GM19240 (cell line): ENCODE measurements at regions not wholly inside any gene's neighbourhood (a gene's known extent, or its start where the extent isn't known, plus 50 kb on each side); places are given as distances from the start of the nearest gene placed in this dataset.
"Not testable (repeated sequence)": the region's sequence is repeated elsewhere in the genome, so short reads cannot be mapped to it uniquely, and the experiment has no call there.

Source experiments
- DNase-seq: peaks from one replicate; pipeline ENCODE4 v3.0.0; 2011; ENCODE audit warnings: low spot score; ENCODE audit not compliant: insufficient read length

DNA sequence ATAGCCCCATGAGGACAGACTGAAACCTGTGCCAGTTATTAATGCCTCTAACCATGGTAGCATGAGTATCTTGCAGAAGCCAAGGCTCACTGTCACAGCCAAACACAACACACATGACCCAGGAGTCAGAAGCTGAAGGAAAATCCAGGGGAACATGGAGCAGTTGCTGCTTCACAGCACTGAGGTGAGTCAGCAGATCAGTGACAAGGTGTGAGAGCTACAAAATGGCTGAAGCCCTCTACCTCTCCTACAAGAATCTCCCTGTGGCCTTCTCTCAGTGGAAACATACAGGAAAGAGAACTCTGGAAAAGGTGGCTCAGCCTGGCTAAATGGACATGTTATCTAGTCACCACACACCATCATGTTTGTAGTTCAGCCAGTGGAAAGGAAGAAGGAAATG is 93.5 kb downstream of the NAB1 start:
- DNase-seq = no peak

DNA sequence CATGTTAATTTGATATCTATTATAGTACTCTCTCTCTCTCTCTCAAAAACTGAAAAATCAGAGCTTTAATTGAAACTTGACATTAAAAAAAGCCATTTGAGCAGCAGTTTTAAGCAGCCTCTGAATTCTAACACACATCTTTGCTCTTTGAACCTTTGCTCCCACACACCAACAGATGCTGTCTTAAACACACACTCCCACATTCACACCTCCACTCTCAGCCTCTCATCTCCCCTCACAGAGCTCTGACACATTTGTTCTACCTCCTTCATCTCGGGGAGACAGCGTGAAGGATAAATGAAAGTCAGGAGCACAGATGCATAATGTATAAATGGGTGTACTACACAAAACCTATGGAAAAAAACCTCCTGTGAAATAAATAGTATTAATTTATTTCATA is 95.2 kb downstream of the NAB1 start:
- no peak for DNase-seq

DNA sequence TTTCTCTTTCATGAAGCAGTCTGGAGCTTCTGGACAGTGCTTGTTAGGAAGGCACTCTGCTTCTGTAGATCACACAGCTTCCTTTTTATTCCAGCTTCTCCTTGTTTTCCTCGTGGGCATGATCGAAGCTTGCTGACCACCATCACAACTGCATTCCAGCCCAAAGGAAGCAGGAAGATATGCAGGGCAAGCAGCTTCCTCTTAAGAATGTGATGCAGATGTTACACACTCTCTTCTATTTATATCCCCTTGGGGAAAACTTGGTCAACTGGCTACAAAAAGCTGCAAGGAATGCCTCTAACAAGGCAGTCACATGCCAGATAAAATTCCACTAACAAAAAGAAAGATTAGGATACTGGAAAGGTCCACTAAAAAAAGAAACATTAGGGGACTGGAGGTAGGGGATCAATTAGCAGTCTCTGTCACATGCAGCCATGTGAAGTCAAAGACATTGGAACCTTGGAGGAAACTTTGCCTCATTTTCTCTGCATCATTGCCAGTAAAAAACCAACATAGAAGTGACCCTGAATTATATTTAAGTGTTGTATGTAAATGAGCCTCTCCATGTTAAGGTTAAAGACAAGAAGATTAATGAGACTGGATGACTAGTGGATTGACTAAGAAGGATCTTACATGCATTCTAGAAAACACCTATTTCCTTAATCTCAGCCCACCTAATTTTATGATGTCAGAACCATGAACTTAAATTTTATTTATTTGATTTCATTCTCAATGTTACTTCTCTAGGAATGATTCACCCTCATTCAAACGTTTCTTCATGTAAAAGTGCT is 98.3 kb downstream of the NAB1 start:
- no peak for DNase-seq

DNA sequence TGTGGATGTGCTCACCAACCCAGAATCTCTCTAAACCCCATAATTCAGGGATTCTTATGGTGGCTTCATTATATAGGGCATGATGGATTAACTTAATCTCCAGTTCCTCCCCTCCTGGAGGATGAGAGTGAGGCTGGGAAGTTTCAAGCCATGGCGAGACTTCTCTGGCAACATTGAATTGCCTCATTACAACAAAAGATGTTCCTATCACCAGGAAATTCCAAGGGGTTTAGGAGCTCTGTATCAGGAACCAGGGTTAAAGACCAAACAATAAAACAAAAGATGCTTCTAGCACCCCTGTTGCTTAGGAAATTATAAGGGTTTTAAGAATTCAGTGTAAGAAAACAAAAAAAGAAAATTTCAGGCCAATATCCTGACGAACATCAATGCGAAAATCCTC is 100.1 kb downstream of the NAB1 start:
- DNase-seq = no peak

DNA sequence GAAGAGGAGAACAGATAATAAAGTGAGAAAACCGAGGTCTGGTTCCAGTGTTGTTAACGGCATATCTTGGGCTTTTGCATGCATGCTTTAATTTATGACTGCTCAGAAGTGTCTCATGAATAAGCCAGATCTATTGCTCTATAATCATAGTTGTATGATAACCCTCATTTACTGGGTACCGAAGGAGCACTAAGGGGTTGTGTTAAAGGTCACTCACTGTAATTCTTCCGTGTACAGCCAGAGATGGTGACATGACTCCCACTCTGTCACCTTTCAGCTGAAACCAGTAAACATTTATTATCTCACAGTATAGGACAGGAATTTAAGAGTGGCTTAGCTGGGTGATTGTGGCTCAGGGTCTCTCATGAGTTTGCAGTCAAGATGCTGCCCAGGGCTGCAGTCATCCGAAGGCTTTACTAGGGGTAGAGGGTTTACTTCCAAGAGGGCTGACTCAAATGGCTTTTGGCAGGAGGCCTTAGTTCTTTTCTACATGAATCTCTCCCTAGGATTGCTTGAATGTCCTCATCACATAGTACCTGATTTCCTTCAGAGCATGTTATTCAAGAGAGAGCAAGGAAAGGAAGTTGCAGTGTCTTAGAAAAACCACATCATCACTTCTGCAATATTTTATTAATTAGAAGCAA is 107.0 kb downstream of the NAB1 start:
- DNase-seq = no peak

DNA sequence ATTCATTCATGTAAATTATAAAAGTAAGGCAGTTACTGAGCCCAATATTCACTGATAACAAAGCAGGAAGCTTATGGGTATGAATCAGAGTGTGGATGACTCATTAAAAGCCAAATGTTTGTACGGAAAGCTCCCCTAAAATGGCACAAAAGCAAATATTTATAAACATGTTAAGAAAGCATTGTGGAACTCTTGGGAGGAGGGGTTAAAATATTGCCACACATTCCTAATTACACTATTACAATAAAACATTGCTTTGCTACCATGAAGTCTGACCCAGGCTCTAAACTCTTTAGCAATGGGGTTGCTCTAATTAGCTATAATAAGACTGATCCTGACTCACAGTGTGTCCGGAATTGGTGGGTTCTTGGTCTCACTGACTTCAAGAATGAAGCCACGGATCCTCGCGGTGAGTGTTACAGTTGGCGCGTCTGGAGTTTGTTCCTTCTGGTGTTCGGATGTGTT is 110.9 kb downstream of the NAB1 start:
- DNase-seq = no peak

DNA sequence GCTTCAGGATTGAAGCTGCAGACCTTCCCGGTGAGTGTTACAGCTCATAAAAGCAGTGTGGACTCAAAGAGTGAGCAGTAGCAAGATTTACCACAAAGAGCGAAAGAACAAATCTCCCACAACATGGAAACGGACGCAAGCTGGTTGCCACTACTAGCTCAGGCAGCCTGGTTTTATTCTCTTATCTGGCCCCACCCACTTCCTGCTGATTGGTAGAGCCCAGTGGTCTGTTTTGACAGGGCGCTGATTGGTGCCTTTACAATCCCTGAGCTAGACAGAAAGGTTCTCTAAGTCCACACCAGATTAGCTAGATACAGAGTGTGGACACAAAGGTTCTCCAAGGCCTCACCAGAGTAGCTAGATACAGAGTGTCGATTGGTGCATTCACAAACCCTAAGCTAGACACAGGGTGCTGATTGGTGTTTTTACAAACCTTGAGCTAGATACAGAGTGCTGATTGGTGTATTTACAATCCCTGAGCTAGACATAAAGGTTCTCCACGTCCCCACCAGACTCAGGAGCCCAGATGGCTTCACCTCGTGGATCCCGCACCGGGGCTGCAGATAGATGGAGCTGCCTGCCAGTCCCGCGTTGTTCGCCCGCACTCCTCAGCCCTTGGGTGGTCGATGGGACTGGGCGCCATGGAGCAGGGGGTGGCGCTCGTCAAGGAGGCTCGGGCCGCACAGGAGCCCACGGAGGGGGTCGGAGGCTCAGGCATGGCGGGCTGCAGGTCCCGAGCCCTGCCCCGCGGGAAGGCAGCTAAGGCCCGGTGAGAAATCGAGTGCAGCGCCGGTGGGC is 111.7 kb downstream of the NAB1 start:
- not testable (repeated sequence) for DNase-seq

DNA sequence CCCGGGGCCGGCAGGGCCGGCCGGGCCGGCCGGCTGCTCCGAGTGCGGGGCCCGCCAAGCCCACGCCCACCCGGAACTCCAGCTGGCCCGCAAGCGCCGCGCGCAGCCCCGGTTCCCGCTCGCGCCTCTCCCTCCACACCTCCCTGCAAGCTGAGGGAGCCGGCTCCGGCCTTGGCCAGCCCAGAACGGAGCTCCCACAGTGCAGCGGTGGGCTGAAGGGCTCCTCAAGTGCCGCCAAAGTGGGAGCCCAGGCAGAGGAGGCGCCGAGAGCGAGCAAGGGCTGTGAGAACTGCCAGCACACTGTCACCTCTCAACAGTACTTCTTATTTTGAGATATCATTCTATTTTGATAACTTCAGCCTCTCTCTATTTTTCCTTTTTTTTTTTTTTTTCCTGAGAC is 112.3 kb downstream of the NAB1 start:
- DNase-seq = not testable (repeated sequence)

DNA sequence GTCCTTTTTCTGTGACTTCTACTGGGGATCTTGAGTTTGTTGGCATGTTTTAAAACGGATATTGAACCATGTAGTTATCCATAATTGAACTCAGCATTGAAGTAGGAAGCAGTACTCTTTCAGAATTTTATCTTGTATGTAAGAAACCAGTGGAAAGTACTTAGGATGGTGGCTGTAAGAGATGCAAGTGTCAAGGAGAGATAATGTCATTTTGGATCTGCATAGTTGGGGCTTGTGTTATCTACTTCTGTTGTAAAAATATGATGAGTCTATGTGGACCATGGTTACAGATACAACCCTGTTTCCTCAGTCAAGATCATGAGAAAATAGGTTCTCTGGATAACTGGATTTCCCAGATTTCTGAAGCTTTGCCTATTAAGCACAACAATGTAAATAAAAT is 113.7 kb downstream of the NAB1 start:
- no peak for DNase-seq

DNA sequence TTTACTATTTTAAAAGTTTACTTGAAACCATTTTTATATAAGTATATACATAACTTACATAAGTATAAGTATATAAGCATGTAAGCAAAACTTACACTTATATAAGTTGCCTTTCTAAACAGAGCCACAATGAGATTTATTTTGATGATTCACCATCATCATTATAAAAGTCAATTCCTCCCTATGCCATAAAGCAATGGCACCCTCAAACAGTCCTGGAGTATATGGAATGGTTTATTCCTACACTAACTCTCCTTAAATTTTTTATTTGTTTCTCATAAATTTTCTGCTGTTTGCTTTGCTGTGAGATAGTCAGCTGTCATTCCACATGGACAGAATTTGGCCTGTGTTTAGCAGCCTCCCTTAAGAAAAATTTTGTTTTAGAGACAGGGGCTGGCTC is 114.2 kb downstream of the NAB1 start:
- DNase-seq = no peak

DNA sequence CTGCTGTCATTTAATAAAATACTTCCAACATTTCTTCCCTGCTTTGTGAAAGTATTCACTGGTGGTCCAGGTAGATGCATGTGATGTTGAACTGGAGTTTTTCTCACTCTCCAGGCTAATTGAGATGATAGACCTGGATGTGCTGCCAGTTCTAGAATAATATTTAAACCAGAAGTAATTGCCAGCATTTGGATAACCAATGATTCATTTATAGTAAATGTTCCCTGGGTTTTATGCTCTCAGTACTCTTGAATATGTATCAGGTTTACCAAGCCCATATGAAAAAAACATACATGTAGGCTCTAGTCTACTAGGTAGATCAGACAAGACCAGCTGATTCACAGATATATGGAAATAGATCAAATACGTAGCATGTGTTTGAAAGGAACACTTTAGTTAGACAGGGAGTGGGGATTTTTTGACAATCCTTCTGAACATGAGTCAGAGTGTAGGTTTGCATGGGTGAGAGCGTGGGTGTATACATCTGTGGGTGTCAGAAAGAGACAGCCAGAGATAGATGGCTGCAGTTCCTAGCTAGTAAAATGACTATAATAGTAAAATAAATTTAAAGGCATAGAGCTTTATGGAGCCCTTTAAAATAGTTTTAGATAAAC is 115.1 kb downstream of the NAB1 start:
- DNase-seq = no peak

DNA sequence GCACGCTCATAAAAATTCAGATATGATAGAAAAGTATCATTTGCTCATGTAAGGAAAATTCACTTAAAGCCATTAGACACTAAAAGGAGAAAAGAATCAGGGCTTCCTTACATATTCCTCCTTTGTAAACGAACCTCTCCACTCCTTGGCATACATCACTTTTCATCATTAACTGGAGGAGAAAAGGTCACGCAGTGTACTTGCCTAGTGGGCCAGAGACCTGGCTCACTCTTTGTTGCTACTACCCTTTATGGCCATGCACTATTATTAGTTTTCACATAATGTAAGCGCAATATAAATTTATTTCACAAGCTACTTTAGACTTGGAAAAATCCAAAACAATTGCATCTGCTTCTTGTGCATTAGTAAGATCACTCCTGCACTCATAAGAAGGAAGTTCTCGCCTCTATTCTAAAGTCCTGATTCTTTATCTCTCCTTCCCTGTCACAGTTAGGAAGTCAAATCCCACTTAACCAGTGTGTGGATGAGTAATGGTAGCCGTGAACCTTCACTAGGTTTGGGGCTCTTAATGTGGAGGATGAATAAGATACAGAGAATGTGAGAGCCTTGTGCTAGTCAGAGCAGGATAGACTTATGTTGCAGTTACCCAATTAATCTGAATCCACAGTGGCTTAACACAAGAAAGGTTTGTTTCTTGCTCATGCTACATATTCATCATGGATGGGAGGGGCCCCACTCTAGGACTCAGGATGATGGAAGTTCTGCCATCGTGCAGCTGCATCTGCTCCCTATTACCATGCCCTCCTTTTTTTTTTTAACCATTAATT is 115.0 kb upstream of the GLS start:
- DNase-seq = no peak

DNA sequence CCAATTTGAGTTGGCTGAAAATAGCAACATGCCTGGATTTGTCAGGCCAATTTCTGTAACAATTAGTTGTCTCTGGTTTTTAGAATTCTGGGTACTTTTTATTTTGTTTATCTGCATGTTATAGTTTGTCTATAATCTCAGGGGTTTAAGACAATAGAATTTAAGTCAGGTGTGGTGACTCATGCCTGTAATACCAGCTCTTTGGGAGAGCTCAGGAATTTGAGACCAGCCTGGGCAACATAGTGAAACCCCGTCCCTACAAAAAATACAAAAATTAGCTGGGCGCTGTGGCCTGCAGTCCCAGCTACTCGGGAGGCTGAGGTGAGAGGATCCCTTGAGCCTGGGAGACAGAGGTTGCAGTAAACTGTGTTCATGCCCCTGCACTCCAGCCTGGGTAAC is 114.4 kb upstream of the GLS start:
- no peak for DNase-seq

DNA sequence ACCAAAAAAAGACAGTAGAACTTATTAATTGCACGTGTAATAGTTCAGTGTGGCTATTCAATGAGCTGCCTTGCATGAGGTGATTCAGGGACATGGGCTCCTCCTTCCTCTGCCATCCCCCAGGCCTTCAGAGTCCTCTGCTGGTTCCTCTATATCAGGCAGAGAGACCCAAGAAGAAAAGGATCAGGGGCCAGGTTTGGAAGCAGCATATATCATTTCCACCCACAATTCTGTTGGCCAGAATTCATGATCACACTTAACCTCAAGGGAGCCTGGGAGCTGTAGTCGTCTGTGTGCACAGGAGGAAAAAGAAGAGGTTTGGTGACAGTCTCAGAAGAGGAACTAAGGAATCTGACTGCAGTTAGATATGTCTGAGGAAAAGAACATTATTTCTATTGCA is 114.0 kb upstream of the GLS start:
- no peak for DNase-seq

DNA sequence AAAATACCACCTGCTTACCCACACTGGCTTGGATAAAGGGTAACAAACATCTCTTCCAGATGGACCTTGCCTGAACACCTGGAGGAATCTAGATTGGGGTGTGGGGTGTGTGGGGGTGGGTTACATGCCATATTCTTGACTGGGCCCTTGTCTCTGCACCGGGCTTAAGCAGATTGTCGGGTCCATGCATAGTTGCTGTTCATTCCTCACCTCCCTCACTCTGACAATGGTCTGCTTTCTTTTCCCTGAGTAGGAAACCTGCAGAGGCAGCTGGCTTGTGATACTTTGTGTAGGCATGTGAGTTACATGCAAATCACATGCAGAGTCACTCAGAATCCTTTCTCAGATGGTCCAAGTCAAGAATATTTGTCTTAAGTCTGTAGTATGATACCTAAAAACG is 112.8 kb upstream of the GLS start:
- DNase-seq = no peak

DNA sequence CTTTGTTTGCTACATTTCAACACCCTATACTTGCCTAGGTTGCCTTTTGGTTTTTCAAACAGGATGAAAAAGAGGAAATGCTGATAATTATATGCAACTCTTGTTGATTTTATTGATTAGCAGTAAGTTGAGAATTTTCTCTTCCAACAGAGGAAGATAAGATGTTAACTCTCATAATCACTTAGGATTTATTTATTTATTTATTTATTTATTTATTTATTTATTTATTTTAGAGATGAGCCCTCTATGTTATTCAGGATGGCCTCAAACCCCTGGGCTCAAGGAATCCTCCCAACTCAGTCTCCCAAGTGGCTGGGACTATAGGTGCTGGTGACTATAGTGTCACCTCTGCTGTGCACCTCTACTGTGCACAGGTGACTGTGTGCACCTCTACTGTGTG is 111.4 kb upstream of the GLS start:
- no peak for DNase-seq

DNA sequence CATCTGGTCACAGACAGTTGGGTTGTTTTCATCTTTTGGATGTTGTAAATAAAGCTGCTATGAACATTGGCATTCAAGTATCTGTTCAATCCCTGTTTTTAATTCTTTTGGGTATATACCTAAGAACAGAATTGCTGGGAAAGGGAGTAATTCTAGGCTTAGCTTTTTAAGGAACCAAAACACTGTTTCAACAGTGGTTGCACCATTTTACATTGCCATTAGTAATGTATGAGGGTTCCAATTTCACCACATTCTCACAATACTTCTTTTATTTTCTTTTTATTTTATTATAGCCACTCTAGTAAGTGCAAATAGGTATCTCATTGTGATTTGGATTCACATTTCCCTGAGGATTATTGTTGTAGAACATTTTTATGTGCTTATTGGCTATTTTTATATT is 108.9 kb upstream of the GLS start:
- DNase-seq = no peak

DNA sequence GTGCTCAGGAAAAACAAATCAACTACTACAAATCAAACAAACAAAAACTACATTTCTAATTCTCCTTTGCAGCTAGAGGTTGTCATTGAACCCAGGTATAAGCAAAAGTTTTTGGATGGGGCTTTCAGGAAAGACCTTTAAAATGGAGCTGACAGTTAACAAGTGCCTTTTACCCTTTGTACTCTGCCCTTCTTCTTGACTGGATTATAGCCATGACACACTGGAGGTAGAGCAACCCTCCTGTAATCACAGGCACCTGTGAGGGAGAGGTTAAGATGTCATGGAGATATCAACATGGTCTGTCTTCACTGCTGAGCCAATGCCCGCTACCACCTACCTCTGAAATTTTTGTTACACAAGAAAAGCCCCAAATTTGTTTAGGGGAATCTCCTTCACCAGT is 100.0 kb upstream of the GLS start:
- no peak for DNase-seq

DNA sequence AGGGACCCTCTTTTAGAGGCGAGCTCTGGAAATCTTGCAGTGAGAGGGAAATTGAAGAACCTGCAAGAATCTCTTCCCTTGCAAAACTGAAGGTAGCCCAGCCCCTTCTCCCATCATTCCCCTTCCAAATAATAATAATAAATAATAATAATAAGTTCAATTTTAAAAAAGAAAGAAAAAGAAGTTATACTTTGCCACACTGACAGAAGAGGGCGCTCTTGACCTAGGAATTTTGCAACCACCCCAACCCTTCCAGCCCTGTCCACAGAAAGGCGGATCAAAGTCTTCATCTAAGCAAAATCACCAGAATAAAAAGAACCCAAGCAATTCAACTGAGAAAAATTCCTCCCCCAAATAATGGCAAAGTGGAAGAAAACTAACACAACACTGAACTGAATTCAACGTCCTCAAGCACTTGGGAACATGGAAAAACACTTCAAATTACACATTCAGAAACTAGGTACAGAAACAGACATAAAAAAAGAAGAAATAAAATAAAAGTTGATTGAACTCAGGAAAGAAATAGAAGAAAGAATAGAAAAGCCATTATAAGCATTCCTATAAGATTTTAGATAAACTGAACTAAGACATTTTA is 98.9 kb upstream of the GLS start:
- peak; percentile 39 for DNase-seq

DNA sequence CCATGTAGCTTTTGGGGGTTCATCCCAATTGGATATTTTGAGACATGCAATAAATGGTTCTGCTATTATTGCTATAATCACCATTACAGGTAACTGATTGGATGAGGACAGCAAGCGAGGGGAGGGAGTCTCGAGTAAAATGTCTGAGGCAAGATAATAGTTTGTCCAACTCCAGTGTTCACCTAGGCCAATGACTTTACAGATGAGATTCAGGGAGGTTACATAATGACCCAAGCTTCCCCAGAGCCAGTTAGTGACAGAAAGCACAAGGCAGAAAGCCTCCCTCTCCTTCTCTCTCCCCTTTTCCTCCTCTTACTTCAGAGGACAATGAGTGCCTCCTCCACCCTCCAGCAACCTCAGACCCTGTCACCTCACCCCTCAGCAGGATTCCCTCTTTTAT is 98.4 kb upstream of the GLS start:
- DNase-seq = no peak
